Astrocyte (in vitro differentiated cells and primary cell): ENCODE measurements at regions not wholly inside any gene's neighbourhood (a gene's known extent, or its start where the extent isn't known, plus 50 kb on each side); places are given as distances from the start of the nearest gene placed in this dataset.

ENCODE experiments used
- EZH2 ChIP-seq: IDR thresholded peaks from 2 replicates; pipeline ENCODE4 v1.6.1; 2012; ENCODE audit warnings: mild to moderate bottlenecking, low read length, inconsistent platforms; ENCODE audit not compliant: insufficient read depth
- TF ChIP-seq, protein P1 (sequence below): IDR thresholded peaks from 2 replicates; pipeline ENCODE4 v1.5.1; 2011; ENCODE audit warnings: low read depth, mild to moderate bottlenecking, inconsistent platforms, low read length, moderate library complexity; ENCODE audit not compliant: insufficient read depth

DNA sequence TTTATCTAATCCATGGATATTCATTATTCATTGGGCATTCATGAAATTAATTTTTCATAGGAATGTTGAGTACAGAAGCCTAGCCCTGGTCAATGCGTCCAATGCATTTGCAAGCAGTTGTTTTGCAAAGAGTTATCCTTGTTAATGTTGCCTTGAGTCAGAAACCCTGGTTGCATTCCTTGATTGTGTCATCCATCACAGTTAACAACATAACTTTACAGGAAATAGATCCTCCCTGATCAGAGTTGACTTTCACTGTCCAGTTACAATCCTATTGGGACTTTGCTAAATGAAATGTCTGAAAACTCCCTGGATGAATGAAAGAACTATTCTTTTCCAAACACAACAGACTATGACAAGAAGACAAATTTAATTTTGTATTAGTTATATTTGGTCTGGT lies 924.3 kb upstream of the SLIT2 start:
- TF ChIP-seq, protein P1, sequence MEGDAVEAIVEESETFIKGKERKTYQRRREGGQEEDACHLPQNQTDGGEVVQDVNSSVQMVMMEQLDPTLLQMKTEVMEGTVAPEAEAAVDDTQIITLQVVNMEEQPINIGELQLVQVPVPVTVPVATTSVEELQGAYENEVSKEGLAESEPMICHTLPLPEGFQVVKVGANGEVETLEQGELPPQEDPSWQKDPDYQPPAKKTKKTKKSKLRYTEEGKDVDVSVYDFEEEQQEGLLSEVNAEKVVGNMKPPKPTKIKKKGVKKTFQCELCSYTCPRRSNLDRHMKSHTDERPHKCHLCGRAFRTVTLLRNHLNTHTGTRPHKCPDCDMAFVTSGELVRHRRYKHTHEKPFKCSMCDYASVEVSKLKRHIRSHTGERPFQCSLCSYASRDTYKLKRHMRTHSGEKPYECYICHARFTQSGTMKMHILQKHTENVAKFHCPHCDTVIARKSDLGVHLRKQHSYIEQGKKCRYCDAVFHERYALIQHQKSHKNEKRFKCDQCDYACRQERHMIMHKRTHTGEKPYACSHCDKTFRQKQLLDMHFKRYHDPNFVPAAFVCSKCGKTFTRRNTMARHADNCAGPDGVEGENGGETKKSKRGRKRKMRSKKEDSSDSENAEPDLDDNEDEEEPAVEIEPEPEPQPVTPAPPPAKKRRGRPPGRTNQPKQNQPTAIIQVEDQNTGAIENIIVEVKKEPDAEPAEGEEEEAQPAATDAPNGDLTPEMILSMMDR, result no peak
- no peak for TF ChIP-seq EZH2
